BLaER1 (cell line): ENCODE measurements at regions not wholly inside any gene's neighbourhood (a gene's known extent, or its start where the extent isn't known, plus 50 kb on each side); places are given as distances from the start of the nearest gene placed in this dataset.

Source experiments
- H3K27ac ChIP-seq: shearing (Covaris generic); formaldehyde crosslinking; 2 replicates; pipeline ENCODE4 v1.8.1; 2022
- H3K27me3 ChIP-seq: shearing (Covaris generic); formaldehyde crosslinking; 2 replicates; pipeline ENCODE4 v1.8.1; 2022
- H3K36me3 ChIP-seq: shearing (Covaris generic); formaldehyde crosslinking; 2 replicates; pipeline ENCODE4 v1.8.1; 2022
- H3K4me1 ChIP-seq: shearing (Covaris generic); formaldehyde crosslinking; 2 replicates; pipeline ENCODE4 v1.8.1; 2022
- H3K4me2 ChIP-seq: shearing (Covaris generic); formaldehyde crosslinking; 2 replicates; pipeline ENCODE4 v1.8.1; 2022
- H3K4me3 ChIP-seq: shearing (Covaris generic); formaldehyde crosslinking; 2 replicates; pipeline ENCODE4 v1.8.1; 2022
- H3K9ac ChIP-seq: shearing (Covaris generic); formaldehyde crosslinking; 2 replicates; pipeline ENCODE4 v1.8.1; 2022
- H3K9me3 ChIP-seq: shearing (Covaris generic); formaldehyde crosslinking; 2 replicates; pipeline ENCODE4 v1.8.1; 2022
- H4K20me1 ChIP-seq: shearing (Covaris generic); formaldehyde crosslinking; 2 replicates; pipeline ENCODE4 v1.8.1; 2022
- Cebpa-rat ChIP-seq: shearing (Covaris generic); IDR thresholded peaks from 2 replicates; pipeline ENCODE4 v1.8.1; 2022

DNA sequence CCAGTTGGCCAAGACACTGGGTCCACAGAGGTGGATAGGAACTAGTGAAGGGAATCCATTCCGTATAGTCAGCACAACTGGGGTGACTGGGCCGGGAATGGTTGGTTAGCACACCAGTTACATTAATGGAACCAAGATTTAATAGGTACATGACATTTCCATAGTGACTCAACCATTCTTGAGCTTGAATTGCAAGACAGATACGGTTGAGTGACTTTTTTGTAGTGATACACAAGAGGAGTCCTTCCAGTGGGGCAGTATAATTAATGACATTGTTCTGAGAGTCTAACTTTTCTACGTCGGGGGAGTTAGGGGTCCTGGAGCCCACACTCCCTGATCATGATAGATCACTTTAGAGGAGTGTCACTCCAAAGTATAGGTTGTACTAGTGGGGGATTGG lies 211.6 kb upstream of the CXCL13 start:
- no peaks in the 10 kb centered on the region for H4K20me1 ChIP-seq
- TF ChIP-seq Cebpa-rat: no peak
- no peak overlapping the region for H3K9ac ChIP-seq
- no peaks in the 10 kb centered on the region for H3K27me3 ChIP-seq
- H3K9me3 ChIP-seq: no peaks in the 10 kb centered on the region
- no peak overlapping the region for H3K4me2 ChIP-seq
- no peaks in the 10 kb centered on the region for H3K36me3 ChIP-seq
- no peak overlapping the region for H3K27ac ChIP-seq
- no peak overlapping the region for H3K4me3 ChIP-seq
- peaks cover 10% of the 10 kb centered on the region for H3K4me1 ChIP-seq

DNA sequence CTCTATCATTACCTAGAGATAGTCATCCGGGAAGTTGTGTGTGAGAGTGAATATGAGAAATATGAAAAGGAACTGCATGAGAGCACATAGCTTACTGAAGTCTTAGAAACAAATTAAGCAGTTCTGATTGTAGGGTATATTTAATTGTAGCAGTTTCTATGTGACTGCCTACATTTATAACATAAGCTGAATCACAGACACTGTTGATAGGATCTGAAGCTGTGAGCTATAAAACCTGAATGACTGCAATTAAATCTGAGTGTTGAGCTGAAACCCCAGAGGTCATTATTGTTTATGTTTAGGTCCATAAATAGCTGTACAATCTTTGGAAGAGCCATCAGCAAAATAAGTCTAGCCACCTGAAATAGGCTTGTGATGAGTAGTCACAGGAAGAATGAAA lies 210.1 kb upstream of the CXCL13 start:
- peaks cover 10% of the 10 kb centered on the region for H3K4me1 ChIP-seq
- no peak overlapping the region for H3K4me2 ChIP-seq
- H3K9ac ChIP-seq: no peak overlapping the region
- H3K27ac ChIP-seq: no peak overlapping the region
- no peaks in the 10 kb centered on the region for H3K36me3 ChIP-seq
- H3K27me3 ChIP-seq: no peaks in the 10 kb centered on the region
- H4K20me1 ChIP-seq: no peaks in the 10 kb centered on the region
- no peak for TF ChIP-seq Cebpa-rat
- H3K9me3 ChIP-seq: no peaks in the 10 kb centered on the region
- no peak overlapping the region for H3K4me3 ChIP-seq

DNA sequence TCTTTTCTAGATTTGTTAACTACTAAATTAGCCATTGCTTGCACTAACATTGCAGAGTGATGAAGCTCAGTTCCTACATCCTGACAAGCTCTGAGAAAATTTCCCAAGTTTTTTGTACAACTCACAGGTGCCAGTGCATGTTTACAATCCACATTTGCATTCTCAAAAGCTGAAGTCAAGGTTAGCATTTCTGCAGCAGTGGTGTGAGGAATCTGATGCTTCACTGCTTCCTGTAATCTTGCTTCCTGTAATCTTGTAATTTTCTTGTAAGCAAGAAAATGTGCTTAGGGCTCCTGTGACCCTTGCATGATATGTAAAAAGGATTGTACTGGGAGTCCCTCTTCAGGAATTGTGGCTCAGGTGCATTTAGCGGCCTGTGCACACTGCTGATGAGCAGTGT lies 207.4 kb upstream of the CXCL13 start:
- TF ChIP-seq Cebpa-rat: no peak
- Histone ChIP-seq H3K9me3 (no peaks in the 10 kb centered on the region), H3K4me2 (peak overlapping the region; percentile 31), H4K20me1 (no peaks in the 10 kb centered on the region), H3K36me3 (no peaks in the 10 kb centered on the region), H3K27ac (no peak overlapping the region), H3K4me3 (no peak overlapping the region), H3K27me3 (no peaks in the 10 kb centered on the region), H3K4me1 (peaks cover 10% of the 10 kb centered on the region), H3K9ac (no peak overlapping the region)

DNA sequence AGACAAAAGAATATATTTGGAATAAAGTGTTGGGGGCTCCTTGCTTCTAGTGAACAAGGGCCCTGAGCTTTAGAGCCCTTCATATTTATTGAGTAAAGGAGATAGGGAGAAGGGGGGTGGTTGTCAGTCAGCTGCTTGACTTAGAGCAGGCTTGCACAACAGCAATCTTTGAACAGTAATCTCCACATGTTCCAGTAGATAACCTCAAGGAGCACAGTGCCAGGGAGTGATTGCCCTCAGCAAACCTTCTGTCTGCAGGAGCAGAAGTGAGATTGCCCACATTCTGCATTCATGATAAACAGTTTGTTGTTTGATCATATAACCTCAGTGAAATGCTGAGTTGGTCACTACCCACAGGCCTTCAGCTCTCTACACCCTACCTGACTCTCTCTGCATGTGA lies 205.8 kb upstream of the CXCL13 start:
- H3K27ac ChIP-seq: no peak overlapping the region
- H3K4me3 ChIP-seq: no peak overlapping the region
- no peaks in the 10 kb centered on the region for H3K27me3 ChIP-seq
- no peaks in the 10 kb centered on the region for H4K20me1 ChIP-seq
- H3K4me2 ChIP-seq: no peak overlapping the region
- H3K9me3 ChIP-seq: no peaks in the 10 kb centered on the region
- TF ChIP-seq Cebpa-rat: no peak
- peaks cover 10% of the 10 kb centered on the region for H3K4me1 ChIP-seq
- H3K36me3 ChIP-seq: no peaks in the 10 kb centered on the region
- no peak overlapping the region for H3K9ac ChIP-seq

DNA sequence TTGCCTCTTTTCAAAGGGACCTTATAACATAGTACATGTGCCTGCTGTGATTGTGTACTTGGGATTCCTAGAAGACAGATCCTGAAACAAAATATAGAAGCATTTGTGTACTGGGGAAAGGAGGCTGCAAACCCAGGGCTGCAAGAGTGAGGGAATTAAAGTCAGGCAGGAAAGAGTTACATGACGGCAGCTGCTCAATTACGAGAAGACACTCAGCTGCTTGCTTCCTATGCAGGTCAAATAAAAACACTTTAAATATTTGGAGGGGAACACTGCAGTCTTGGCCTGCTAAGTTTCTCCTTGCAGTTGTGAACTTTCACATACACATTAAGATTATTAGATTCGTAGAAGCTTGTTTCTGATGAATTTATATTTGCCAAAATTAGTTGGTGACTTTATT lies 191.9 kb upstream of the CXCL13 start:
- Histone ChIP-seq H3K27me3 (no peaks in the 10 kb centered on the region), H3K4me1 (no peaks in the 10 kb centered on the region), H3K4me2 (no peak overlapping the region), H3K9ac (no peak overlapping the region), H3K9me3 (no peaks in the 10 kb centered on the region), H3K36me3 (no peaks in the 10 kb centered on the region), H3K4me3 (no peak overlapping the region), H3K27ac (no peak overlapping the region), H4K20me1 (no peaks in the 10 kb centered on the region)
- TF ChIP-seq Cebpa-rat: no peak

DNA sequence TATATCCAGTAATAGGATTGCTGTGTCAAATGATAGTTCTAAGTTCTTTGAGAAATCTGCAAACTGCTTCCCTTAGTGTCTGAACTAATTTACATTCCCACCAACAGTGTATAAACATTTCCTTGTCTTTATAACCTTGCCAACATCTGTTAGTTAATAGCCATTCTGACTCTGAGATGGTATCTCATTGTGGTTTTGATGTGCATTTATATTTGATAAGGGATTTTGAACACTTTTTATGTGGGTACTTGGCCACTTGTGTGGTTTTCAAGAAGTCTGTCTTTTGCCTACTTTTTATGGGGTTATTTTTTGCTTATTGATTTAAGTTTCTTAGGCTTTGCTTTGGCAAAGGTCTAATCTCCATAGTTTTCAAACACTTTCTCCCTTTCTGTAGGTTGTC lies 189.9 kb upstream of the CXCL13 start:
- Histone ChIP-seq H3K4me1 (no peaks in the 10 kb centered on the region), H3K36me3 (no peaks in the 10 kb centered on the region), H3K27ac (no peak overlapping the region), H3K27me3 (no peaks in the 10 kb centered on the region), H3K9ac (no peak overlapping the region), H3K4me2 (no peak overlapping the region), H3K9me3 (no peaks in the 10 kb centered on the region), H4K20me1 (no peaks in the 10 kb centered on the region), H3K4me3 (no peak overlapping the region)
- TF ChIP-seq Cebpa-rat: no peak

DNA sequence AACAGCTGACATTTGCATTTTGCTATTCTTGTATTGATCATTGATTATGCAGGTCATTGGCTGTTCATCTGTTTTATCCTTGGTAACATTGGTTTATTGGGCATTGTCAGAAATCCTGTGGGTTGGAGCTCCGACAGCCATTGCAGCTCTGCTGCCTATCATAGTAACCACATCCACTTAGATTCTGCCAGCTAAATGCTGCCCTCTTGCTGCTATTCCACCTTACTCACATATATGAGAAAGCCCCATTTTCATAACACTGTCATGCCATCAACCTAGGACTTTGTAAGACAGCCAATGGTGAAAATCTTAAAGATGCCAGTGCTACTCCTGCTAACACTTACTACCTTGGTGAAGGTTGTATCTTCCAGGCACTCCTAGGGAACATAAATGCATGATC lies 187.3 kb upstream of the CXCL13 start:
- H3K4me3 ChIP-seq: no peak overlapping the region
- H3K4me1 ChIP-seq: no peaks in the 10 kb centered on the region
- no peaks in the 10 kb centered on the region for H3K36me3 ChIP-seq
- H3K9me3 ChIP-seq: no peaks in the 10 kb centered on the region
- no peak overlapping the region for H3K27ac ChIP-seq
- no peak overlapping the region for H3K4me2 ChIP-seq
- H4K20me1 ChIP-seq: no peaks in the 10 kb centered on the region
- TF ChIP-seq Cebpa-rat: no peak
- no peak overlapping the region for H3K9ac ChIP-seq
- H3K27me3 ChIP-seq: no peaks in the 10 kb centered on the region

DNA sequence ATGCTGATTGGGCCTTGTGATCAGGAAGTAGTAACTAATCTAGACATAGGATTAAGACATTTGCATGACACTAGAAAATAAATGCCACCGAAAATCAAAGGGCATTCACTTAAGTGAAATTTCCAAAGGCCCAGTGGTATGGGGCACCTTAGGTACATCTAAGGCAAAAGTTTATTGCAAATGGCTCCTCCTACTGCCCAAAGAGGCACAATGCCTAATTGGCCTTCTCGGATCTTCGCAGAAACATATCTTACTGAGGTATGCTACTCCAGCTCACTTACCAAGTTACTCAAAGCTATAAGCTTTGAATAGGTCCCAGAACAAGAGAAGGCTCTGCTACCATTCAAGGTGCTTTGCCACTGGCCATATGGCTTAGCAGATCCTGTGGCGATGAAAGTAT lies 174.8 kb upstream of the CXCL13 start:
- Histone ChIP-seq H3K9me3 (no peaks in the 10 kb centered on the region), H3K4me2 (no peak overlapping the region), H3K27me3 (no peaks in the 10 kb centered on the region), H3K9ac (no peak overlapping the region), H3K27ac (no peak overlapping the region), H3K36me3 (no peaks in the 10 kb centered on the region), H4K20me1 (no peaks in the 10 kb centered on the region), H3K4me3 (no peak overlapping the region), H3K4me1 (peaks cover 6% of the 10 kb centered on the region)
- TF ChIP-seq Cebpa-rat: no peak

DNA sequence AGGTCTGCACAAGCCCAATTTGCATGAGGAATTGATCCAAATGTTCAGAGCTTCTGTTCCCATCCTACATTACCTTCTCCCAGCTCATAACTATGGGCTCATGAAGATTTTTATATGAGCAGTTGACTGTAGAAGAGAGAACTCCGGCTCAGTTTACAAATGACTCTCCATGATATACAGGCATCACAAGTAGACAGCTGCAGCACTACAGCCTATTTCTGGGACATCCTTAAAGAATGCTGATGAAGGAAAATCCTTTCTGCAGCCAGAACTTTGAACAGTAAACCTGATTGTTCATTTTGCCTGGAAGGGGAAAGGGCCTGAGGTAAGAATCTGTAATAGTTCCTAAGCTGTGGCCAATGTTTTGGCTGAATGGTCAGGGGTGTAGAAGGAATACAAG lies 174.1 kb upstream of the CXCL13 start:
- Histone ChIP-seq H3K9ac (no peak overlapping the region), H3K36me3 (no peaks in the 10 kb centered on the region), H3K9me3 (no peaks in the 10 kb centered on the region), H3K4me2 (no peak overlapping the region), H3K27ac (no peak overlapping the region), H3K4me3 (no peak overlapping the region), H4K20me1 (no peaks in the 10 kb centered on the region), H3K27me3 (no peaks in the 10 kb centered on the region), H3K4me1 (peaks cover 6% of the 10 kb centered on the region)
- no peak for TF ChIP-seq Cebpa-rat

DNA sequence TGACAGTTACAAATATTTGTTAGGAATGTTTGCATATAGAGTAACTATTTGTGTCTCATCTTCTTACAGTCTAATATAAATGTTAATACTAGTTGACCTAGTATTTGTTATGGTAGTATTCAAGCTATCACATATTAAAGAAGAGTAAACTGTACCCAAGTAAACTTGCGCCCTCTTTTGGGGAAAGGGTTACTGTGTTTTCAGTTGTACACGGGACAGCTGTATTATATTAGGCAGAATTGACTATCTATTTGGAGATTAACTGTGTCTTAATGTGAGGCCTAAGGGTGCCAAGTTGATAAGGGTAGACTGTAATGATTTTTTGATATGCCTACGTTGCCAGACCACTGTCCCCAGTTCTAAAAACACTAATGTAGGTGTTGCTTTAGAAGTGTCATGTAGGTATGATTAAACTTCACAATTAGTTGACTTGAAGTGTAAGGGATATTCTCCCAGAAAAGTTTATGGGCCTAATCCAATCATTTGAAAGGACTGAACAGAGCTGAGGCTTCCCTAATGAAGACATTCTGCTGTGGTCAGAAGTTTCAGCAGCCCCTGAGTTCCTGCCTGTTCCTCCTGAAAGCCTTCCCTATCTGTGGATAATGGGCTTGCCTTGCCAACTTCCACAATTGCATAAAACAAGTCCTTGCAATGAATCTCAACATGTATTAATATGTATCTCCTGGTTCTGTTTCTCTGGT lies 172.8 kb upstream of the CXCL13 start:
- Histone ChIP-seq H3K9ac (no peak overlapping the region), H4K20me1 (no peaks in the 10 kb centered on the region), H3K4me2 (peak overlapping the region; percentile 52), H3K4me1 (peaks cover 6% of the 10 kb centered on the region), H3K9me3 (no peaks in the 10 kb centered on the region), H3K27me3 (no peaks in the 10 kb centered on the region), H3K4me3 (no peak overlapping the region), H3K27ac (no peak overlapping the region), H3K36me3 (no peaks in the 10 kb centered on the region)
- TF ChIP-seq Cebpa-rat: no peak

DNA sequence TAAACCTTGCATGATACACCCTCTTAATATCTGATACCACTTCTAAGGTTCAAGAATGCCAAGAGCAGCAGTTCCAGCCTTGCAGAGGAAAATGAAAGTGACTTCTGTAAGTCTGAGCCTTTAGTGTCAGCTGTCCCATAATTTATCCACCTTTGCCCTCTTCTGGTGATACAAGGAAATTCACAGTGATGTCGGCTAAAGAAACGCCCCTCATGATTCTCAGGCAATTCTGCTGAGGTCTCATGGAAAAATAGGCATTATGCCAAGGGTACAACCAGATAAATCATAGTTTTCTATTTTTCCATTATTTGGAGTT lies 172.2 kb upstream of the CXCL13 start:
- Histone ChIP-seq H3K27me3 (no peaks in the 10 kb centered on the region), H3K4me3 (no peak overlapping the region), H3K27ac (no peak overlapping the region), H3K36me3 (no peaks in the 10 kb centered on the region), H3K9me3 (no peaks in the 10 kb centered on the region), H3K4me1 (peaks cover 6% of the 10 kb centered on the region), H4K20me1 (no peaks in the 10 kb centered on the region), H3K4me2 (peak overlapping the region; percentile 52), H3K9ac (no peak overlapping the region)
- TF ChIP-seq Cebpa-rat: no peak
